Gastrocnemius medialis (tissue), 4 donors: ENCODE measurements at regions not wholly inside any gene's neighbourhood (a gene's known extent, or its start where the extent isn't known, plus 50 kb on each side); places are given as distances from the start of the nearest gene placed in this dataset.

Source experiments
- ATAC-seq, 2 donors: fragments of 150-250 bp; one replicate each; pipeline ENCODE4 v1.9.1; 2016
- DNase-seq, 2 donors: peaks; one replicate each; pipeline ENCODE4 v3.0.0-alpha.2; 2019
- H3K27ac ChIP-seq, 4 donors: fragments of 200-600 bp; sonication (generic); 1 replicate in 1 of 4; 2 replicates in 3 of 4; pipeline ENCODE4 v1.5.1; 2016 to 2018; ENCODE audit warnings: mild to moderate bottlenecking in 2 of 4, moderate library complexity in 1 of 4
- H3K27me3 ChIP-seq, 3 donors: fragments of 200-600 bp; sonication (generic) in 2 of 3; 1 replicate in 1 of 3; 2 replicates in 2 of 3; pipeline versions ENCODE4 v1.5.1 to v1.6.0; 2016 to 2019; ENCODE audit warnings: mild to moderate bottlenecking in 1 of 3, moderate library complexity in 1 of 3
- H3K36me3 ChIP-seq, 2 donors: fragments of 200-600 bp; sonication (generic) in 1 of 2; one replicate each; pipeline ENCODE4 v1.5.1; 2017 to 2018
- H3K4me1 ChIP-seq, 2 donors: fragments of 200-600 bp; sonication (generic) in 1 of 2; one replicate each; pipeline ENCODE4 v1.5.1; 2016 to 2017; ENCODE audit warnings: mild to moderate bottlenecking in 2 of 2
- H3K4me3 ChIP-seq, 4 donors: fragments of 200-600 bp; sonication (generic) in 3 of 4; 1 replicate in 1 of 4; 2 replicates in 3 of 4; pipeline ENCODE4 v1.5.1; 2016 to 2019; ENCODE audit warnings: mild to moderate bottlenecking in 2 of 4
- H3K9me3 ChIP-seq, 3 donors: fragments of 200-600 bp; sonication (generic) in 2 of 3; 1 replicate in 1 of 3; 2 replicates in 2 of 3; pipeline ENCODE4 v1.5.1; 2016 to 2019
- POLR2A ChIP-seq, 2 donors: fragments of 450-650 bp; IDR thresholded peaks; one replicate each; pipeline ENCODE4 v1.6.1; 2017; ENCODE audit warnings: antibody characterized with exemption in 2 of 2, mild to moderate bottlenecking in 2 of 2, moderate library complexity in 2 of 2
- in situ Hi-C, 4 donors: fragments of 200-750 bp; cut with MboI; loops; one replicate each; pipeline versions ENCODE4 v1.15.0 to v1.8.0; 2017; ENCODE audit warnings: low sequenced_read_pairs in 4 of 4
- intact Hi-C: fragments of 100-400 bp; cut with DNase I; formaldehyde crosslinking; loops from one replicate; pipeline ENCODE4 v1.15.1; 2023; ENCODE audit warnings: low total_unique reads
- TF ChIP-seq, protein P1 (sequence below), 5 experiments: fragments of 450-650 bp in 3 of 5; fragments of 200-600 bp in 2 of 5; sonication (generic) in 2 of 5; IDR thresholded peaks in 4 of 5; conservative IDR thresholded peaks in 1 of 5; 1 replicate in 4 of 5; 2 replicates in 1 of 5; pipeline ENCODE4 v1.5.1; 2016 to 2019; ENCODE audit warnings: antibody characterized with exemption in 5 of 5, mild to moderate bottlenecking in 3 of 5, moderate library complexity in 3 of 5

DNA sequence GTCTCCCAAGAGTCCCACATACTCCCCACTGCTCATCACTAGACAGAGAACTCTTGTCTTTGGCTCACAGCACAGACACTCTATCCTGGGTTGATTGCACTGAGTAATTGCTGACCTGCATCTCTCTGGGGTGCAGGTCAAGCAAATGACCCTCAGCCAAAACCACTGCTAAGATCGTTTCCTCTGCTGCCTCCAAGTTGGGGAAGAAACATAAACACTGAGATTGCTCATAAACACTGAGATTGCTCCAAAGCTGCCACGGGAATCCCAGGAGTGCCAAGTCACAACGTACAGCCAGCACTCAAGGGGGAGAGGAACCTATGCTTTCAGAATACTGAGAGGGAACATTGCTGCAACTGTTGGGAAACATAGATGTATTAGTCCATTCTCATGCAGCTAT lies 1402.1 kb upstream of the ACO1 start:
- H3K4me1 ChIP-seq, result no peaks in the 10 kb centered on the region
- no peaks in the 10 kb centered on the region for H3K36me3 ChIP-seq
- no peak overlapping the region for H3K27ac ChIP-seq
- TF ChIP-seq POLR2A (IDR thresholded peaks at IDR 0.05), result no peak
- TF ChIP-seq, protein P1, sequence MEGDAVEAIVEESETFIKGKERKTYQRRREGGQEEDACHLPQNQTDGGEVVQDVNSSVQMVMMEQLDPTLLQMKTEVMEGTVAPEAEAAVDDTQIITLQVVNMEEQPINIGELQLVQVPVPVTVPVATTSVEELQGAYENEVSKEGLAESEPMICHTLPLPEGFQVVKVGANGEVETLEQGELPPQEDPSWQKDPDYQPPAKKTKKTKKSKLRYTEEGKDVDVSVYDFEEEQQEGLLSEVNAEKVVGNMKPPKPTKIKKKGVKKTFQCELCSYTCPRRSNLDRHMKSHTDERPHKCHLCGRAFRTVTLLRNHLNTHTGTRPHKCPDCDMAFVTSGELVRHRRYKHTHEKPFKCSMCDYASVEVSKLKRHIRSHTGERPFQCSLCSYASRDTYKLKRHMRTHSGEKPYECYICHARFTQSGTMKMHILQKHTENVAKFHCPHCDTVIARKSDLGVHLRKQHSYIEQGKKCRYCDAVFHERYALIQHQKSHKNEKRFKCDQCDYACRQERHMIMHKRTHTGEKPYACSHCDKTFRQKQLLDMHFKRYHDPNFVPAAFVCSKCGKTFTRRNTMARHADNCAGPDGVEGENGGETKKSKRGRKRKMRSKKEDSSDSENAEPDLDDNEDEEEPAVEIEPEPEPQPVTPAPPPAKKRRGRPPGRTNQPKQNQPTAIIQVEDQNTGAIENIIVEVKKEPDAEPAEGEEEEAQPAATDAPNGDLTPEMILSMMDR (IDR thresholded peaks at IDR 0.05 in 4 of 5, conservative IDR thresholded peaks at IDR 0.05 in 1 of 5), result no peak
- in situ Hi-C loops, result no loop called here
- ATAC-seq (no peak), DNase-seq (no peak)
- H3K9me3 ChIP-seq, result no peaks in the 10 kb centered on the region
- no peak overlapping the region for H3K4me3 ChIP-seq
- no peaks in the 10 kb centered on the region for H3K27me3 ChIP-seq
- intact Hi-C loops, result no loop called here

DNA sequence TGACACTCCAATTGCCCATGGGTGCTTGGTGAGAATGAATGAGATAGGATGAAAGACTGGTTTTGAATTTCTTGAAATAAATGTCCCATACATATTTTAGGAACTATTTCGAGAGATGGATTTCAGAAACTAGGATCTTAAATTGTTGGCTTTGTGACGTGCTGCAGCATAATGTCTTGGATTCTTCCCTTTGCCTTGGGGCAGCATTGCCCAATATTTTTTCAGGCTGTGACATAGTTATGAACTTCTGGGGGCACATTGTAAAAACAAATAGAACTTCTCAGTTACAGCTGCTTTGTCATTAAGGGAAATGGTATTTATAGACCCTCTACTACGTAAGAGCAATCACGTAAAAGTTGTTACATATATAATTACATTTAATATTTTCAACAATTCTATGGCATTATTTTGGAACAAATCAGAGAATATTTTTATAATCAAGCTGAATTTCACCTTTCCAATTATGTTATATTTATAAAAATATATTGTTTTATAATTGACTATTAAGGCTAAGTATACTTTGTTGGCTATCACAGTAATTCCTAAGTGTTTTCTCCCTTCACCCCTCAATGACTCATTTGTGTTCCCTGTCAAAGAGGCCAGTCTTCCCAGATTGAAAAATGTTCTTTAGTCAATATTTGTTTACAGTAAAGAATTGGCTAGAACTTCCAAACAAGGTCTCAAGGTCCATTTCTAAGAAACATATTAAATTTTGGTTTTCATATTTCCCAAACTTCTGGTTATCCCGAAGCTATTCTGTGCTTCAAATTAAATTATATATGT lies 1388.3 kb upstream of the ACO1 start:
- Histone ChIP-seq H3K9me3 (no peaks in the 10 kb centered on the region), H3K36me3 (no peaks in the 10 kb centered on the region), H3K27ac (no peak overlapping the region), H3K4me1 (no peaks in the 10 kb centered on the region), H3K27me3 (no peaks in the 10 kb centered on the region), H3K4me3 (no peak overlapping the region)
- no peak for ATAC-seq
- intact Hi-C loops, result no loop called here
- in situ Hi-C loops, result no loop called here
- DNase-seq, result no peak
- TF ChIP-seq POLR2A (IDR thresholded peaks at IDR 0.05), result no peak
- TF ChIP-seq, protein P1 (IDR thresholded peaks at IDR 0.05 in 4 of 5, conservative IDR thresholded peaks at IDR 0.05 in 1 of 5), result no peak

DNA sequence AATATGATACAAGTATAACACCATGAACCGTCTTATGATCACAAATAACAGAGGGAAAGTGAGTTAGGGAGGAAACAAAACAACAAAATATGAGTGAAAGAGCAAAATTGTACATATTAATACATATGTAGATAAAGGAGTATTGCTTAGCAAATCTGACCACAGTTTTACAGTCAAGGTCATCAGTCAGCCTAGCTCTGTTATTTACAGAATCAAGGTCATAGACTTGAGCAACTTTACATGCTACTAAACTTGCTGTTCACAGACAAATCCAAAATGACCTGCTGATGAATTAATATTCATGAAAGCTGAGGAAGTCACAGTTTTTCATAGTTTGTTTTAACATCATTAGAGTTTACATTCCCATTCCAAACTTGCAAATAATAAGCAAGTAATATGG lies 1387.7 kb upstream of the ACO1 start:
- intact Hi-C loops, result no loop called here

DNA sequence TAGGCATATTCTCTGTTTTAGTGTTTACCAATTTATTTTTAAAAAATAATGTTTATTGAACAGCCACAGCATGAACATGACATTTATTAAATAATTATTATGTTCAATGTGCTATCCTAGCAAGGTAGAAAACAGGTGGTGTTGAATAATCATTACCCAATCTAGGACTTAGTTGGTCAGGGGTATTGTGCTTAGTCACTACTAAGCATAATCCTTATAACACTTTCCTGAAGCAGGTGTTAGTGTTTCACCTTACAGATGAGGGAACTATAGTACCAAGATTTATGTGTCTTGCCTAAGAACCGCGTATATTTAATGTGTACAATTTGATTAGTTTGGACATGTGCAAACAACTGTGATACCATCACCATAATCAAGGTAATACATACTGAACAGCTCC lies 1387.2 kb upstream of the ACO1 start:
- H3K36me3 ChIP-seq, result no peaks in the 10 kb centered on the region
- TF ChIP-seq POLR2A (IDR thresholded peaks at IDR 0.05), result no peak
- TF ChIP-seq, protein P1 (IDR thresholded peaks at IDR 0.05 in 4 of 5, conservative IDR thresholded peaks at IDR 0.05 in 1 of 5), result no peak
- intact Hi-C loops (no loop called here), in situ Hi-C loops (no loop called here)
- H3K27me3 ChIP-seq, result no peaks in the 10 kb centered on the region
- H3K27ac ChIP-seq, result no peak overlapping the region
- H3K4me3 ChIP-seq, result no peak overlapping the region
- no peaks in the 10 kb centered on the region for H3K9me3 ChIP-seq
- ATAC-seq (no peak), DNase-seq (no peak)
- H3K4me1 ChIP-seq, result no peaks in the 10 kb centered on the region

More for the DNA sequence above, 1387.7 kb upstream of the ACO1 start:
- H3K27me3 ChIP-seq, result no peaks in the 10 kb centered on the region
- TF ChIP-seq, protein P1 (IDR thresholded peaks at IDR 0.05 in 4 of 5, conservative IDR thresholded peaks at IDR 0.05 in 1 of 5), result no peak
- no peak for TF ChIP-seq POLR2A (IDR thresholded peaks at IDR 0.05)
- H3K36me3 ChIP-seq, result no peaks in the 10 kb centered on the region
- ATAC-seq (no peak), DNase-seq (no peak)
- no peaks in the 10 kb centered on the region for H3K4me1 ChIP-seq
- in situ Hi-C loops, result no loop called here
- H3K27ac ChIP-seq, result no peak overlapping the region
- no peaks in the 10 kb centered on the region for H3K9me3 ChIP-seq
- H3K4me3 ChIP-seq, result no peak overlapping the region
